COLO668 (cell line): ENCODE measurements at regions not wholly inside any gene's neighbourhood (a gene's known extent, or its start where the extent isn't known, plus 50 kb on each side); places are given as distances from the start of the nearest gene placed in this dataset.
A peak's percentile ranks its signal among the peaks of the same experiment; 100 is the strongest.
"Not testable (repeated sequence)": the region's sequence is repeated elsewhere in the genome, so short reads cannot be mapped to it uniquely, and the experiment has no call there.

Source experiments
- DNase-seq: peaks from one replicate; lab custom pipeline; 2025; ENCODE audit not compliant: unreplicated experiment; lab: John Stamatoyannopoulos, UW

DNA sequence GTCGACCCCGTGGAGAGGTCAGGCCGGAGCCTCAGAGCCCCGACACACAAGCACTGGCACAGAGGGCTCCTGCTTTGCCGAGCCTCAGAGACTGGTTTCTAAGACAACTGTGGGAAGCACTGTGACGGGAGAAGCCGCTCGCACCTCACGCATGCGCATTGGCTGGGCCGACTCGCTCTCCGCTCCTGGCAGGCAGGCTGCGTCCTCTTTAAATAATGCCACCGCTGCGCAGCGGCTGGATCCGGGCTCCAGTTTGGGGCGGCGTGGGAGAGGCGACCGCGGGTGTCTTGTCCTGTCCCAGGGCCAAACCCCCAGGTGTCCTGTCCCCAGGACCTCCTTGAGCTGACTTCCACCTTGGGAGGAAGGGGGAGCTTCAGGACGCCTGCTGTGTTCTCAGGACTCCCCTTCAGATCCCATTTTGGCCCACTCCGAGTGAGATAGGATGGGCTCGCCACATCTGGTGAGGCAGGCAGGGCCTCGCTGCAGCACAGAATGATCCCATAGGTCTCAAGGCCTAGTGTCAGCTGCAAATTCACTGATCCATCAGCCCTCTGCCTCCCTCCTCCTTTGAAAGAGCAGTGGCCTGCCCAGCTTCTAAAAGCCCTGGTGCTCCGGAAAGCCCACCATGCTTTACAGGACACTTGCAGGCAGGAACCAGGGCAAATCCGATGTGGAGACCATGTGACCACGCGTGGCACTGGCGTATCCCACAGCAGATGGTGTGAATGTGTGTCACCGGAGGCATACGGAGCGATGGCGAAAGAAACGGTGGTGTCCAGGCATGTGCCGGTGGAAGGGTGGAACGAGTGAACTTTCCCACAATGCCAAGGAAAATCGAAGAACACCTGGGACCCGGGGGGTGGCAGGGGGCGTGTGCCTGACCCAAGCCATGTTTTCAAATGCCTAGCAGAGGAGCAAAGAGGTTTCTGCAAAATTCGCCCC is 169.3 kb upstream of the ZNF337 start:
- peak; percentile 81 for DNase-seq

DNA sequence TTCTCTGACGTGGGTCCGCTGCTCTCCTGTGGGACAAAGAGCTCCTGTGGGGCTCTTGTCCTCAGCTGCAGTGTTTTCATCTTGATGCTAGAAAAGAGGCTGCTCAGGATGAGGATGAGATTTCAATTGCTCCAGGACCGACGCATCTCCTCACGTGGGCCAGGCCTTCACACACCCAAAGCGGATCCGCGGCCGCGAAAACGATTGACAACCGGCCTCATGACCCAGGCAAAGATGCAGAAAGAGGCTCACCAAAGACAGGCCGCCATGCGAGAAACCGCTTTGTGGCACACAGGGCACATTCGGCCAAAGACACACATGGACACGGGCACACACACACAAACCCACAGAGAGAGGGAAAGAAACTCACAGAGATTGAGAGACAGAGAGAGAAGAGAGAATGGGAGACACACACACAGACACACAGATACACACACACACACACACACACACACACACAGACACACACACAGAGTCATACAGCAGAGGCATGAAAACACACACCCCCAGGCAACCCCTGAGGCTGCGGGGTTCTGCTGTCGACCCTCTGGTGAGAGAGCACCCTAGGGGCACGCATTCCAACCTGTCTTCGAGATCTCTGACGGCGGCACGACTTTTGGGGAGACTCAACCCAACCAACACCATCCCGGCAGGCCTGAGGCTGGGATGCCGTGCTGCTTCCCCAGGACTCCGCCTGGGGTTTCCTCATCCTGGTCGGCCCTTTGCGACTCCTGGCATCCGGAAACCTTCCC is 168.5 kb upstream of the ZNF337 start:
- DNase-seq = not testable (repeated sequence)

DNA sequence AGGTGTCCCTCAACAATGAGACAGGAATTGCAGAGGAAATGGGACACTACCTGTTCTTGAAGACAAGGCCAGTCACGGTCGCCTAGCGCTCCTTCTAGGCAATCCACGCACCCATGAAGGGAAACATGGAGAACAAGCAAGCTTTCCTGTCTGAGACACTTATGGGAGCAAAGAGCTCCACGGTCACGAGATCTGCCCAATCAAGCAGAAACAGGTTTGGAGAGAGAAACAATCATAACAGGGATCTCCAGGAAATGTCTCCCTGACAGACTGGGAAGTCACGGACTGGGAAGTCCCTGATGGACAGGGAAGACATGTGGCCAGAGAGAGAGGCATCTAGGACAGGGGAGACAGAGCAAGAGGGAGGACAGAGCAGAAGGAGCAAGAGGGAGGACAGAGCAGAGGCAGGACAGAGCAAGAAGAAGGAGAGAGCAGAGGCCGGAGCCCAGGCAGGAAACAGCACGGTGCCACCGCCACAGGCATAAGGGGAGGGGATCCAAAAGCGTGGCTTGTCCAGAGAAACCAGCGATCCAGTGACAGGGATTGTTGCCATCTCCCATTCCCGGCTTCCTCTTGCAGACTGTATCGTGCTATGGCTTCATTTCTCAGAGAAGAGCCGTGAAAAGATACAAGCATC is 167.8 kb upstream of the ZNF337 start:
- DNase-seq = no peak

GRCh38 chr20:25863536-25864325 is 167.1 kb upstream of the ZNF337 start:
- peak; percentile 44 for DNase-seq

DNA sequence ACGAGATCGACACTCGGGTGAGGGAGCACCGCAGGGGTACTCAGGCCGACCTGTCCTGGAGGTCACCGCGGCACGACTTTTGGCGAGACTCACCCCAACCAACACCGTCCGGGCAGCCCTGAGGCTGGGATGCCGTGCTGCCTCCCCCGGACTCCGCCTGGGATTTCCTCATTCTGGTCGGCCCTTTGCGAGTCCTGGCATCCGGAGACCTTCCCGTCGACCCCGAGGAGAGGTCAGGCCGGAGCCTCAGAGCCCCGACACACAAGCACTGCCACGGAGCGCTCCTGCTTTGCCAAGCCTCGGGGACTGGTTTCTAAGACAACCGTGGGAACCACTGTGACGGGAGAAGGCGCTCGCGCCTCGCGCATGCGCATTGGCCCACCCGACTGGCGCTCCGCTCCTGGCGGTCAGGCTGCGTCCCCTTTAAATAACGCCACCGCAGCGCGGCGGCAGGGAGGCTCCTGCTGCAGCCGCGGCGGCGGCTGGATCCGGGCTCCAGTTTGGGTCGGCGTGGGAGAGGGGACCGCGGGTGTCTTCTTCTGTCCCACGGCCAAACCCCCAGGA is 166.4 kb upstream of the ZNF337 start:
- peak; percentile 89 for DNase-seq

- peak; percentile 35 for DNase-seq
Observed at GRCh38 chr20:25860531-25861150, 164.0 kb upstream of the ZNF337 start.

DNA sequence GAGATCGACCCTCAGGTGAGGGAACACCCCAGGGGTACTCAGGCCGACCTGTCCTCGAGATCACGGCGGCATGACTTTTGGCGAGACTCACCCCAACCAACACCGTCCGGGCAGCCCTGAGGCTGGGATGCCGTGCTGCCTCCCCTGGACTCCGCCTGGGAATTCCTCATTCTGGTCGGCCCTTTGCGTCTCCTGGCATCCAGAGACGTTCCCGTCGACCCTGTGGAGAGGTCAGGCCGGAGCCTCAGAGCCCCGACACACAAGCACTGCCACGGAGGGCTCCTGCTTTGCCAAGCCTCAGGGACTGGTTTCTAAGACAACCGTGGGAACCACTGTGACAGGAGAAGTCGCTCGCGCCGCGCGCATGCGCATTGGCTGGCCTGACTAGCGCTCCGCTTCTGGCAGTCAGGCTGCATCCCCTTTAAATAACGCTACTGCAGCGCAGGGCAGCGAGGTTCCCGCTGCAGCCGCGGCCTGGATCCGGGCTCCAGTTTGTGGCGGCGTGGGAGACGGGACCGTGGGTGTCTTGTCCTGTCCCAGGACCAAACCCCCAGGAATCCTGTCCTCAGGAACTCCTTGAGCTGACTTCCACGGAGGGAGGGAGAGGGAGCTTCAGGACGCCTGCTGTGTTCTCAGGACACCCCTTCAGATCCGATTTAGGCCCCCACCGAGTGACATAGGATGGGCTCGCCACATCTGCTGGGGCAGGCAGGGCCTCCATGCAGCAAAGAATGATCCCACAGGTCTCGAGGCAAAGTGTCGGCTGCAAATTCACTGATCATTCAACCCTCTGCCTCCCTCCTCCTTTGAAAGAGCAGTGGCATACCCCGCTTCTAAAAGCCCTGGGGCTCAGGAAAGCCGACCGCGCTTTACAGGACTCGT is 163.2 kb upstream of the ZNF337 start:
- peak; percentile 88 for DNase-seq

GRCh38 chr20:25858495-25859425 is 162.1 kb upstream of the ZNF337 start:
- peak; percentile 42 for DNase-seq

DNA sequence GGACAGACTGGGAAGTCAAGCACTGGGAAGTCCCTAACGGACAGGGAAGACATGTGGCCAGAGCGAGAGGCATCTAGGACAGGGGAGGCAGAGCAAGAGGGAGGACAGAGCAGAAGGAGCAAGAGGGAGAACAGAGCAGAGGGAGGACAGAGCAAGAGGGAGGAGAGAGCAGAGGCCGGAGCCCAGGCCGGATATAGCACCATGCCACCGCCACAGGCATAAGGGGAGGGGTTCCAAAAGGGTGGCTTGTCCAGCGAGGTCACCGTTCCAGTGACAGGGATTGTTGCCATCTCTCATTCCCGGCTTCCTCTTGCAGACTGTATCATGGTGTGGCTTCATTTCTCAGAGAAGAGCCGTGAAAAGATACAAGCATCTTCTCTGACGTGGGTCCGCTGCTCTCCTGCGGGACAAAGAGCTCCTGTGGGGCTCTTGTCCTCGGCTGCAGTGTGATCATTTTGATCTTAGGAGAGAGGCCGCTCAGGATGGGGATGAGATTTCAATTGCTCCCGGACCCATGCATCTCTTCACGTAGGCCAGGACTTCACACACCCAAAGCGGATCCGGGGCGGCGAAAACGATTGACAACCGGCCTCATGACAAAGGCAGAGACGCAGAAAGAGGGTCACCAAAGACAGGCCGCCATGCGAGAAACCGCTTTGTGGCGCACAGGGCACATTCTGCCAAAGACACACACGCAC is 160.6 kb upstream of the ZNF337 start:
- DNase-seq = not testable (repeated sequence)

- DNase-seq = no peak
Observed at GRCh38 chr20:25856256-25856884, 159.7 kb upstream of the ZNF337 start.

DNA sequence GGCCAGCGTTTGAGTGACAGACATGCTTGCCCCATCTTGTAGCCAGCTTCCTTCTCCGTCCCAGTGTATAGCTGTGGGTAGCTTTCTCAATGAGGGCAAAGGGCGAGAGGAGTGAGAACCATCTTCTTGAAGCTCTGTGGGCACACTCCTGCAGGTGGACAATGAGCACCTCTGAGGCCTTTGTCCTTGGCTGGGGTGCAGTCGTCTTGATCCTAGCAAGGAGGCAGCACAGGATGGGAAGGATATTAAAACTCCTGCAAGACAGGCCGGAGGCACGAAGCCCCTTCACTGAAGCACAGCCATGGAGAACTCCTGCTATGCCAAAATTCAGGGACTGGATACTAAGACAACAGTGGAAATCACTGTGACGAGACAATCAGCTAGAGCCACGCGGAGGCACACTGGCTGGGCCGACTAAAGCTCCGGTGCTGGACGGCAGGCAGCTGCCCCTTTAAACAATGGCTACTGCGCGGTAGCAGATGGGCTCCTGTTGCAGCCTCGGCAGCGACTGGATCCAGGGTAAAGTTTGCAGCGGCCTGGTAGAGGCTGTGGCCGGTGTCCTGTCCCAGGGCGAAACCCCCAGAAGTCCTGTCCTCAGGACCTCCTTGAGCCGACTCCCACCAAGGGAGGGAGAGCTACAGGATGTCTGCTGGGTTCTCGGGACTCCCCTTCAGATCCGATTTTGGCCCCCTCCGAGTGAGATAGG is 159.0 kb upstream of the ZNF337 start:
- DNase-seq = not testable (repeated sequence)

DNA sequence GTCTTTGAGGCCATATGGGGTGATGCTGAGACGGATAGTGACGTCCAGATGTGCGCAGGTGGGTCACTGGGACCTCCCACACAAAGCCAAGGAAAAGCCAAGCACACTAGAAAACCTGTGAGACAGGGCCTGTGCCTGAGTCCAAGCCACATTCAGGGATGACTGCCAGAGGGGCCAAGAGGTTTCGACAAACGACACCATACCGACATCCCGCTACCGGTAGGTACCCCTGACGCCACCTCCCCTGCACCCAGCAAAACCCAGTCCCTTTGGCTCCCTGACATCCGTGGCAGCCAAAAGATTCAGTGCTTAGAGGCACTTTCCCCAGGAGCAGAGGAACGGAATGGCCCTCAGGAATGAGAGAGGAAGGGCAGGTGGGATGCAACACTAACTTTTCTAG is 158.0 kb upstream of the ZNF337 start:
- not testable (repeated sequence) for DNase-seq

DNA sequence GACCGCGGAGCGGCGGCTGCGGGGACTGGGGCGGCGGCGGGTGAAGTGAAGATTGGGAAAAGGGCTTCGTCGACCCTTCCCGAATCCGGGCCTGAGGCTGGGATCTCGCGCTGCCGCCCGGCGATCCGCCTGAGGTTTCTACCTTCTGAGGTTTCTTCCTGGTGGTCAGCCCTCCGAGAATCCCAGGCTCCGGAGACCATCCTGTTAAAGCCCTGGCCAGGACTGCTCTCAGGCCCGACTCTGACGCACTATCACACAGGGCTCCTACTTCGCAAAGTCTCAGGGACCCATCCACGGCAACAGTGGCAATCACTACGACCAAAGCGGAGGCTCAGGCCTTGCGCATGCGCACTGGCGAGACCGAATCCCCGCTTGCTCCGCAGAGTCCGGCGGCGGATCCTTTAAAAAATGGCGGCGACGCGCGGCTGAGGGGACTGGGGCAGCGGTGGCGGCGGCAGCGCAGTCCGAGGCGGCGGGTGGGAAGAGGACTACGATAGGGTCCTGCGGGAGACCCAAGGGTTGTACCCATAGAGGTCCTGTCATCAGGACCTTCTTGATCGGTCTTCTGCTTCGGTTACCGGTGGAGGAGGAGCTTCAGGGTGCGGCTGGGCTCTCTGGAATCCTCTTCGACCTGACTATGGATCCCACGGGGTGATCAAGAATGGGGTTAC is 157.2 kb upstream of the ZNF337 start:
- peak; percentile 91 for DNase-seq

DNA sequence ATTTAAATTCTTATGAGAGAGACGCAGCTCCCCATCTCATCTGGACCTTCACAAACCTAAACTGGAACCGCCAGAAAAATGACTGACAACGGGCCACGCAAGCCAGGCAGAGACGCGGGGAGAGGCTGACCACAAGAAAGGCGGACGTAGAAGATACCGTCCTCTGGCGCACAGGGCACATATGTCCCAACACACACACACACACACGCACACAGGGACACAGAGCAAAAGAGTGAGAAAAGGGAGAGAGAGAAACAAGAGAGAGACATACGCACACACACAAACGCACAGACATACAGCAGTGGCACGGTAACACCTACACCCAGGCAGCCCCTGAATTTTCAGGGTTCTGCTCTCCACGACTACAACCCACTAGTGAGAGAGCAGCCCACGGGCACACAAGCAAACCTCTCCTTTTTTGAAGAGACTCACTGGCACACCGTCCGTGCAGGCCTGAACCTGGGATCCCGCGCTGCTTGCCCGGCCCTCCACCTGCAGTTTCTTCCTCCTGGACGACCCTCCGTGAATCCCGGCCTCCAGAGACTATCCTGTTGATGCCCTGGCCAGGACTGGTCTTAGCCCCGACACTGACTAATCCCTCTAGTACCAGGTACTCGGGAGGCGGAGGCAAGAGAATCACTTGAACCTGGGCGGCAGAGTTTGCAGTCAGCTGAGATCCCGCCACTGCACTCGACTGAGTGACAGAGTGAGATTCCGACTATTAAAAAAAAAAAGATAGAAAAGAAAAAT is 156.5 kb upstream of the ZNF337 start:
- peak; percentile 18 for DNase-seq

- not testable (repeated sequence) for DNase-seq
Observed at GRCh38 chr20:25850133-25850532, 153.5 kb upstream of the ZNF337 start.
